ENCODE measurements at regions not wholly inside any gene's neighbourhood (a gene's known extent, or its start where the extent isn't known, plus 50 kb on each side); places are given as distances from the start of the nearest gene placed in this dataset.

DNA sequence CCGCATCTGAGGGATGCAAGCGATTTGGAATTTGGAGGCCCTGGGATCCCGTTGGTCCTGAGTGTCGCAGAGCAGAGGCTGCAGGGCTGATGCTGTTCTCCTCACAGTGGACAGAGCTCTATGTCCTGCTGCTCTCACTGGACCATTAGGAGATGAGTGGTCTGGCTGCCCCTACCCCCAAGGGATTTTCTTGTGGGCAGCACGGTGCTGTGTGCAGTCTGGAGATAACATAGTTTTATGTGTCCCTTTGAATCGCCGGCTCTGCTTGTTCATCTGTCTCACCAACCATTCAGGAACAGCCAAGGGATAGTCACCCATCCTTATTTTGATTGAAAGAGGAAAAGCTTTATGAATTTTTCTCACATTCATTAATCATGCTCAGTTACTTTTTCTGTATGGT, 49.9 kb downstream of the CHRM3 start:
- H3K4me3 Mint-ChIP-seq = no peak overlapping the region
- H3K27me3 Mint-ChIP-seq (ENCODE audit: low read depth) = no peaks in the 10 kb centered on the region
- H3K36me3 Mint-ChIP-seq (ENCODE audit: low read depth) = no peaks in the 10 kb centered on the region
- no peak overlapping the region for H3K27ac Mint-ChIP-seq
- no peaks in the 10 kb centered on the region for H3K4me1 Mint-ChIP-seq (ENCODE audit: low read depth)
- H3K9me3 Mint-ChIP-seq = no peaks in the 10 kb centered on the region

DNA sequence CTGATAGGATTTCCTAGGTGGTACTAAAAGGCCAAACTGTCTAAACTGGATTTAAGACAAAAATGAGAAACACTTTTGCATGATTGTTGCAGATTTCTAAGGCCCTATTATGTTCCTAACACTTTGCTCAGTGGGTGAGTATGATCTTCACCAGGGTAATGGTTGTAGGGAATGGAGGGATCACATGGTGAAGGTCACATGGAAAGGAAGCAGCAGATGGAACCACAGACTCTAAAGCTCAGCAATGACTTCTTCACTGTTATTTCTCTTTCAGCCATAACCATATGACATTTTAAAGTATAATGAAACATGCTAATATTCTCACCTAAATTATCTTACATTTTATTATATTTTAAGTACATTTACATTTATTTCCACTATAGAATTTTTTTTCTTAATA, 51.5 kb downstream of the CHRM3 start:
- Mint-ChIP-seq H3K4me3 (no peak overlapping the region), H3K27ac (no peak overlapping the region), H3K27me3 (ENCODE audit: low read depth) (no peaks in the 10 kb centered on the region), H3K36me3 (ENCODE audit: low read depth) (no peaks in the 10 kb centered on the region), H3K9me3 (no peaks in the 10 kb centered on the region), H3K4me1 (ENCODE audit: low read depth) (no peaks in the 10 kb centered on the region)

DNA sequence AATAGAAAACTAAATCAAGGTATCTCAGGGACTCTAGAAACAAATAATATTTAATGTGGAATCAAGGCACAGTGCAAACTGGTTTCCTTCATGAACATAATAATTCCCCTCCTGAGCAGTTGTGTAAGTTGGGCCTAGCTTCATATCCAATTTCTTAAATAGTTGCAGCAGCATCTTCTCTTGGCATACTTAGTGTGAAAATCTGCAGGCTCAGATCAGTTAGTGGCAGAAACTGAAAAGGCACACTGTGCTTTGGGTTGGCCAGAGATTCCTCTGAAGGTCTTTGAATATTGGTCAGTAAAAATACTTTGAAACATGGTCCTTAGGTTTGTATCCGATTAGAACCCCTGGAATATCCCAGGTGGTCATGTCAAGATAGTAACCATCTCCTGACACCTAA, 52.5 kb downstream of the CHRM3 start:
- no peak overlapping the region for H3K4me3 Mint-ChIP-seq
- H3K27me3 Mint-ChIP-seq (ENCODE audit: low read depth) = no peaks in the 10 kb centered on the region
- H3K27ac Mint-ChIP-seq = no peak overlapping the region
- H3K4me1 Mint-ChIP-seq (ENCODE audit: low read depth) = no peaks in the 10 kb centered on the region
- no peaks in the 10 kb centered on the region for H3K36me3 Mint-ChIP-seq (ENCODE audit: low read depth)
- no peaks in the 10 kb centered on the region for H3K9me3 Mint-ChIP-seq

DNA sequence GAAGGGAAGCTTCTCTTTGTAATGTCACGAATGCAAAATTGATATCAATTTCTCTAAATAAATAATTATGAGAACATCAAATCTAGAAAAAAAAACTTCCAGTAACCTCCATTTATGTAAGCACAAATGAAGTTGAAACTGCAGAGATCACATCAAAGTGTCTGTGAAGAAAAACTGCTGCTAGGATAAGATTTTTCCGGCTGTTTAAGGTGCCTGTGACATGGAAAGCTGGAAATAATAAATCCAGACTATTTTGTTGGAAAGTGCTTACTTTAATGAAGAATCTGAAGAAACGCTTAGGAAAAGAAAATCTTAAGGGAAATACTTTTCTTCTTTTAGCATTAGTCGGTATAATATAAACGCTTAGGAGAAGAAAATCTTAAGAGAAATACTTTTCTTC, 57.0 kb downstream of the CHRM3 start:
- Mint-ChIP-seq H3K9me3 (no peaks in the 10 kb centered on the region), H3K36me3 (ENCODE audit: low read depth) (no peaks in the 10 kb centered on the region), H3K4me3 (no peak overlapping the region), H3K4me1 (ENCODE audit: low read depth) (no peaks in the 10 kb centered on the region), H3K27me3 (ENCODE audit: low read depth) (no peaks in the 10 kb centered on the region), H3K27ac (no peak overlapping the region)

DNA sequence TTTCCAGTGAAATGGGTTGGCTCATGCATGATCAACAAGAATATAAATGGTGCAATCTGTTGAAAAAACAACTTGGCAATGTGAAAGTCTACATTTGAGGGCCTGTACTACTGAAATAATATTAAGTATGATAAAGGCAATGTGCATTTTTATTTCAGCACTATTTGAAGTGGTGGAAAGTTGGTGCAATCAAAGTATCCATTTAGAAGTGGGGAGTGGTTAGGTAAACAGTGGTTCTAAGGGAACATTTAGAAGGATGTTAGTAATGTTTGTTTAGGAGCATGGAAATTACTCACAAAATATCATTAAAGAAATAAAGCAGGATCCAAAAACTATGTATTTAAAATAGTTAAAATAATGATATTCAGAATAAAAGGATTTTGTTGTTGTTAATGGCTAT, 60.2 kb downstream of the CHRM3 start:
- H3K4me3 Mint-ChIP-seq = no peak overlapping the region
- no peaks in the 10 kb centered on the region for H3K4me1 Mint-ChIP-seq (ENCODE audit: low read depth)
- no peak overlapping the region for H3K27ac Mint-ChIP-seq
- H3K27me3 Mint-ChIP-seq (ENCODE audit: low read depth) = no peaks in the 10 kb centered on the region
- H3K36me3 Mint-ChIP-seq (ENCODE audit: low read depth) = no peaks in the 10 kb centered on the region
- no peaks in the 10 kb centered on the region for H3K9me3 Mint-ChIP-seq

DNA sequence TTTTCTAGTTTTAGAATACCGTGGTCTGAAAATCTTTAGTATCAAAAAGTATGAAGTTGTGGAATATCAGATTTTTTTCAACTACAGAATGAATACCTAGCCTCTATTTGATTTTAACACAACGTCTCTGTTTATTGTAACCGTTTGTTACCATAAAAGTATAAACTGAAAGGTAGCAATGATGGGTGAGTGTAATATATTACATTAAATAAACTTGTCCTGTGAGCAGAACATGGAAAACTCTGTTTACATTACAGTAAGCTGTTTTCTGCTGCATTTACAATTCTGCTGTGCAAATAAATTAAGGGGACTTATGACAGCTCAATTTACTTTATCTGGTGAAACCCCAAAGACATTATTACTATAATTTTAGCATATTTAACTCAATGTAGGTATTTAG, 62.5 kb downstream of the CHRM3 start:
- H3K4me1 Mint-ChIP-seq (ENCODE audit: low read depth) = no peaks in the 10 kb centered on the region
- H3K4me3 Mint-ChIP-seq = no peak overlapping the region
- no peaks in the 10 kb centered on the region for H3K36me3 Mint-ChIP-seq (ENCODE audit: low read depth)
- H3K27me3 Mint-ChIP-seq (ENCODE audit: low read depth) = no peaks in the 10 kb centered on the region
- no peaks in the 10 kb centered on the region for H3K9me3 Mint-ChIP-seq
- no peak overlapping the region for H3K27ac Mint-ChIP-seq

DNA sequence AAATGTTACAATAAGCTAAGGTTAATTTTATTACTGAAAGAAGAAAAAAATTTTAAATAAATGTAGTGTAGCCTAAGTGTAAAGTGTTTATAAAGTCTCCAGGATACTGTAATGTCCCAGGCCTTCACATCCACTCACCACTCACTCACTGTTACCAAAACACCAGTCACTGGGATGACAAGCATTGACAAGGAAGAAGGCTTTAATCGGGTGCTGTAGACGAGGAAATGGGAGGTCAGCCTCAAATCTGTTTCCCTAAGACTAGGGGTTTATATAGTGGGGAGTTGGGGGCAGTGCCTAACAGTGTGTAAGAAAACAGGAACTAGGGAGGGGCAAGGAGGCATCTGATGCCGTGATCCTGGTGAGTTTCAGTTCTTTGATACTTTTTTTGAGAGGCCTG, 69.4 kb downstream of the CHRM3 start:
- H3K36me3 Mint-ChIP-seq (ENCODE audit: low read depth) = no peaks in the 10 kb centered on the region
- H3K27me3 Mint-ChIP-seq (ENCODE audit: low read depth) = no peaks in the 10 kb centered on the region
- H3K4me3 Mint-ChIP-seq = no peak overlapping the region
- H3K27ac Mint-ChIP-seq = no peak overlapping the region
- peaks cover 6% of the 10 kb centered on the region for H3K4me1 Mint-ChIP-seq (ENCODE audit: low read depth)
- no peaks in the 10 kb centered on the region for H3K9me3 Mint-ChIP-seq

DNA sequence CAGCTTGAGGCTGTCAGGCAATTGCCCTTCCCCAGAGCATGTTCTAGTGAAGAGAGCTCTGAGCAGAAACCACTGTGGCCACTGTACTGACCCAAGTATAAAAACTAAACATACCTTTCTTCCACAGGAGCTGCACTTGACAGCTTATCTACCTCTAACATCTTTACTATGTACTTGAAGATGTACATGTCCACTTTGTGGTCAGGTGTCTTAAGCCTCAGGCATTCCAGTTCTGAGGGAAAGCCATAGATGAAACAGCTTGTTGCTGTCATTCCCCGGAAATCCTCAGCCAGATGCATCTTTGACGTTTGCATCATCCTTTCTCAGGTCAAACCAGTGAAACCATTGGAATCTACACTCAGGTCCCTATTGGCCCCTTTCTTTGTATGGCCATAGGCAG, 70.4 kb downstream of the CHRM3 start:
- Mint-ChIP-seq H3K27ac (no peak overlapping the region), H3K9me3 (no peaks in the 10 kb centered on the region), H3K4me3 (no peak overlapping the region), H3K27me3 (ENCODE audit: low read depth) (no peaks in the 10 kb centered on the region), H3K4me1 (ENCODE audit: low read depth) (peaks cover 6% of the 10 kb centered on the region), H3K36me3 (ENCODE audit: low read depth) (no peaks in the 10 kb centered on the region)

DNA sequence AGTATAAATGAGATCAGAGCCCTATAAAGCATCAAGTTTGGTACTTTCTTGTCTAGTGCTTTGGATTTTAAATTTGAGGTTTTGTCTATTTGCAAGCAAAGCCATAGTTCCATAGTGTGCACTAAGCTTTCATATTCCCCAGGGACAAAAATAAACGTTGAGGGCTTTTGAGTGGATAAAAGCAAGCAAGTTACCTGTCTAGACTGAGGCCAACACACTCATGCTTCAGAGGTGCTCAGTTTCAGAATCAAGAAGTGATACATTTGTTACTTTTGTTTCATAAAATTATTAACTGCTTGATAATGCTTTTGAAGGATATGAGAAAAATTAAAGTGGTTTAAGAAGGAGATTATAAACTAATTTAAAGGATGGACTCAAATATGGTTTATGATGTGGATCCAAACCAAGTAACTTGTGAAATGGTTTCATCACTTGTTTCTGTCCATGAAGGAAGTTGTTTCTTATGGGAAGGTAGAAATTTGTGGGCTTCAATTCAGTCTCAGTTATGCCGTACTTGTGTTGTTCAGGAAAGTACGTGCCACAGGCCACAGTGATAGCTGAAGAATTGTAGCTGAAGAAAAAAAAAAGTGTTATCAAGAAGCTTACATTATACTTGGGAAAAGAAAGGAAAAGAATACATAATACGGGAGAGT, 71.2 kb downstream of the CHRM3 start:
- H3K27me3 Mint-ChIP-seq (ENCODE audit: low read depth) = no peaks in the 10 kb centered on the region
- no peak overlapping the region for H3K27ac Mint-ChIP-seq
- H3K36me3 Mint-ChIP-seq (ENCODE audit: low read depth) = no peaks in the 10 kb centered on the region
- H3K4me1 Mint-ChIP-seq (ENCODE audit: low read depth) = peaks cover 6% of the 10 kb centered on the region
- peak overlapping the region; percentile 76 for H3K4me3 Mint-ChIP-seq
- no peaks in the 10 kb centered on the region for H3K9me3 Mint-ChIP-seq

DNA sequence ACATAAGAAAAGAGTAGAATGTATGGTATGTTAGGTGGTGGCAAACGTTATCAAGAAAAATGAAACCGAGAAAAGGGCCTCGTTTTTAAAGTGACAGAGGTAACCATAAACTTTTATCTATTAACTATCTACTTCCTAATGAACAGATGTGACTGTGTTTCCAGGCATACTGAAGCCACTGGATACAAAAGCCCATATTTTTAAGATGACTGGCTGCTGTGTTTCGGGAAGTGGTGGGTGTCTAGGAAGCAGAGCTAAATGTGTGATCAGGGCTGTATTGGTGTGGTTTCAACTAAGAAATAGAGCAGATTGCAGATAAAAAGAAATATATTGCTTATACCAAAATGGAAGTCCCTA, 71.8 kb downstream of the CHRM3 start:
- no peaks in the 10 kb centered on the region for H3K9me3 Mint-ChIP-seq
- H3K27ac Mint-ChIP-seq = no peak overlapping the region
- no peaks in the 10 kb centered on the region for H3K27me3 Mint-ChIP-seq (ENCODE audit: low read depth)
- H3K4me3 Mint-ChIP-seq = no peak overlapping the region
- peaks cover 6% of the 10 kb centered on the region for H3K4me1 Mint-ChIP-seq (ENCODE audit: low read depth)
- no peaks in the 10 kb centered on the region for H3K36me3 Mint-ChIP-seq (ENCODE audit: low read depth)

DNA sequence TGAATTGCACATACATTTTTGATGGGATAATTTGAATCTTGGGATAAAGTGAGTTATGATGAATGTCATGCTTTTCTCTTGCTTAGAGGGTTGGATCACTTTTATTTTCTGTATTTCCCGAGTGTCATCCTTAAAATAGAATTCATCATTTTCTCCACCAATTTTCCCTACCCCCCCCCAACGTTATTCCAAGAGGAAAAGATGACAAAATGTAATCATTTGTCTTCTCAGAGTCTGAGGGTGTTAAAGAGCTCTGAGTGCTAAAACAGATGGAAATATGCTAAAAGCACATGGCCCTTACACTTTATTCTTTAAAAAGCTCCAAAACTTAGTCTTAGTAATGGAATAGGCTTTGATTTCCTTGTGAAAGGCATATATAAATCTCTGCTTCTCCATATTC, 81.4 kb downstream of the CHRM3 start:
- Mint-ChIP-seq H3K4me3 (no peak overlapping the region), H3K27me3 (ENCODE audit: low read depth) (no peaks in the 10 kb centered on the region), H3K9me3 (no peaks in the 10 kb centered on the region)

DNA sequence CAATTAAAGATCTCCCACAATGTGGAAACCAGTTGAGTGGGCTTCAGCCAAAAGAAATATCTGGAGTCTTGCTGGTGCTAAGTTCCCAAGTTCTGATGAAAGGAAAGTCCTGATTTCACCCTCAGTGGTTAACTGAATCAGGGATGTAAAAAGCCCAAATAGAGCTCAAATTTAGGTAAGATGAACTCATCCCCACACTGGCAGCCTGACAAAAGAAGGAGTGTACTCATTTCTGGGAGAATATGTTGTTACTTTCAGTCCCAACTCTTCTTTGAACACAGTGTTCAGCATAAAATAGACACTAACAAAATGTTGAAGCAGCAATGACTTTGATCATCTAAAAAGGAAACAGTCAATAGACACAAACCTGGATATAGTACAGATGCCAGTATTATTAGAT, 91.7 kb downstream of the CHRM3 start:
- no peaks in the 10 kb centered on the region for H3K4me1 Mint-ChIP-seq (ENCODE audit: low read depth)
- H3K27me3 Mint-ChIP-seq (ENCODE audit: low read depth) = no peaks in the 10 kb centered on the region
- peaks cover 20% of the 10 kb centered on the region for H3K9me3 Mint-ChIP-seq
- H3K4me3 Mint-ChIP-seq = no peak overlapping the region
- no peaks in the 10 kb centered on the region for H3K36me3 Mint-ChIP-seq (ENCODE audit: low read depth)
- no peak overlapping the region for H3K27ac Mint-ChIP-seq

More for the DNA sequence above, 81.4 kb downstream of the CHRM3 start:
- no peak overlapping the region for H3K27ac Mint-ChIP-seq
- no peaks in the 10 kb centered on the region for H3K36me3 Mint-ChIP-seq (ENCODE audit: low read depth)
- H3K4me1 Mint-ChIP-seq (ENCODE audit: low read depth) = no peaks in the 10 kb centered on the region

DNA sequence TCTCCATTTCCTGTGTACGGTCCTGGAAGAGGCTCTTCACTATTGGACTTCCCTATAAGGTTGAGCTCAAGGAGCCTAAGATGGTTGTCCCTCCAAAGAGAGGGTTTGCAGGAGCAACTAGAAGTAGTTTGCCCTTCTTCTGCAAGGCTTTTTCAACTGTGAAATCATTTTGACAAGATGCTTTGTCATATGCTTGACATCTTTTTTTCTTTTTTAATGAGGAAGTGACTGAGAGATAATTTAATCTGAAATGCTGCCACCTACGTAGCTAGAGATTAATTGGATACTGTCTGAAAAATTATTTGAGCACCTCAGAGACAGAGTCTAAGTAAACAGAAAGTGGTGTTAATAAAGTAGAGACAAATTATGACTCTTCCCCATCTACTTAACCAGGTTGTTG, 97.0 kb downstream of the CHRM3 start:
- H3K4me1 Mint-ChIP-seq (ENCODE audit: low read depth) = no peaks in the 10 kb centered on the region
- peaks cover 14% of the 10 kb centered on the region for H3K9me3 Mint-ChIP-seq
- H3K27ac Mint-ChIP-seq = no peak overlapping the region
- H3K27me3 Mint-ChIP-seq (ENCODE audit: low read depth) = no peaks in the 10 kb centered on the region
- H3K36me3 Mint-ChIP-seq (ENCODE audit: low read depth) = no peaks in the 10 kb centered on the region
- no peak overlapping the region for H3K4me3 Mint-ChIP-seq

DNA sequence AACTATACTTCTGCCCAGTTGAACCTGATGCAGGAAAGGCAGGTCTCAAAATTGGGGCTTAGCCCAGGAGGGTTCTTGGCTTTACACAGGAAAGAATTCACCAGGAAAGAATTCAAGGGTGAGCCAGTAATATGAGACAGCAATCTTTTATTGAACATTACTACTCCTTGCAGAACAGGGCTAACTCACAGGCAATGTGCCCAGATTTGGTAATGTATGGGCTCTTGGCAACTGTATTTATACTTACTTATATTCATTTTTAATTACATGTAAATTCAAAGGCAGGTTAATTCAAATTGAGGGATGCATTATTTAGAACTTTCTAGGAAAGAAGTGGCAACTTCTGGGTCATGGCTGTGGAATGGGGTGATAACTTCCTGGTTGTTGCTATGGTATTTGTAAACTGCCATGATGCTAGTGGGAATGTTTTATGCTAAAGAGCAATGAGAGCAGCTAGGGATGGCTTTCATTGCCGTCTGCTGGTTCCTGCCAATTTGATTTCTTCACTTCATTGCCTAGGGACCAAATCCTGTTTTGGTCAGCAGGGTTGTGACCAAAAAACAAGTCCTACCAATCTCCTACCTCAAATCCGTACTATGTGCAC, 107.5 kb downstream of the CHRM3 start:
- Mint-ChIP-seq H3K36me3 (ENCODE audit: low read depth) (no peaks in the 10 kb centered on the region), H3K9me3 (no peaks in the 10 kb centered on the region), H3K27ac (no peak overlapping the region), H3K27me3 (ENCODE audit: low read depth) (no peaks in the 10 kb centered on the region), H3K4me1 (ENCODE audit: low read depth) (no peaks in the 10 kb centered on the region), H3K4me3 (no peak overlapping the region)

DNA sequence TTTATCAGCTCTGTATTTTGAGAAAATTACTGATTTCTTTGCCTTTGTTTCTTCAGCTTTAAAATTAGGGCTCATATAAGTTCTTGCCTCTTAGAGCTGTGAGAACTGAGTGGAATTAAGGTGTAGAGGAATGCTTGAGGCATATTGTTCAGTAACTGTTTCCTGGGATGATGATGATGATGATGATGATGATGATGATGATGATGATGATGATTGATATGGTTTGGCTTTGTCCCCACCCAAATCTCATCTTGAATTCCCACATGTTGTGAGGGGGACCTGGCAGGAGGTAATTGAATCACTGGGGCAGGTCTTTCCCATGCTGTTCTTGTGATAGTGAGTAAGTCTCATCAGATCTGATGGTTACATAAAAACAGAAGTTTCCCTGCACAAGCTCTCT, 118.7 kb downstream of the CHRM3 start:
- Mint-ChIP-seq H3K27ac (no peak overlapping the region), H3K36me3 (ENCODE audit: low read depth) (no peaks in the 10 kb centered on the region), H3K9me3 (peaks cover 24% of the 10 kb centered on the region), H3K4me1 (ENCODE audit: low read depth) (peaks cover 6% of the 10 kb centered on the region), H3K4me3 (no peak overlapping the region), H3K27me3 (ENCODE audit: low read depth) (no peaks in the 10 kb centered on the region)

DNA sequence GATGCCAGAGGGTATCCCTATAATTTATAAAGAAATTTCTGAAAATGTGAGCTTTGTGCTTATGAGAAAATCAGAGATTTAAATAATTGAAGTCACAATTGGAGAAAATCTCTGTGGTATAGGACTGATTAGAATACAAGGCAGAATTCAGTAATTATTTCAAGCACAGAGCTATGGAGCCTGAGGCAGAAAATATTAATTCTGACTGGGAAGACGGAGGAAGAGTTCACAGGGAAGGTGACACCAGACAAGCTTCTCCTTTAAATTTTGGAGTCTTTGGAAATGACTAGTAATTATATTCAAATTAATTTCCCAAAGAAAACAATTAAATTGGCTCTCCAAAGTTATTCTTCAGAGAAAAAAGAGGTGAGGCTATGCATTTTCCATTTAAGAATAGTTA, 121.5 kb downstream of the CHRM3 start:
- H3K27ac Mint-ChIP-seq = no peak overlapping the region
- H3K4me3 Mint-ChIP-seq = no peak overlapping the region
- H3K9me3 Mint-ChIP-seq = peaks cover 24% of the 10 kb centered on the region
- H3K36me3 Mint-ChIP-seq (ENCODE audit: low read depth) = no peaks in the 10 kb centered on the region
- H3K4me1 Mint-ChIP-seq (ENCODE audit: low read depth) = no peaks in the 10 kb centered on the region
- H3K27me3 Mint-ChIP-seq (ENCODE audit: low read depth) = no peaks in the 10 kb centered on the region

Data from T-helper 1 cell treated with Interleukin-12 subunit alpha and Interleukin-12 subunit beta and Interleukin-4 antibody, amounts not matched to agents 30 μg/mL and 1 μg/mL, for 36 hours (primary cell).